GM13976 (cell line): ENCODE measurements at regions not wholly inside any gene's neighbourhood (a gene's known extent, or its start where the extent isn't known, plus 50 kb on each side); places are given as distances from the start of the nearest gene placed in this dataset.

Experiments
- DNase-seq: peaks from one replicate; pipeline ENCODE4 v3.0.0; 2012; ENCODE audit warnings: low spot score
- in situ Hi-C: fragments of 300-500 bp; cut with MboI; formaldehyde crosslinking; loops from one replicate; pipeline ENCODE4 v1.12.0; 2022; ENCODE audit warnings: low sequenced_read_pairs, mixed read lengths, inconsistent platforms; ENCODE audit not compliant: unreplicated experiment
- TF ChIP-seq, protein P1 (sequence below): IDR thresholded peaks from 2 replicates; pipeline ENCODE4 v1.5.1; 2012; ENCODE audit warnings: borderline replicate concordance, mild to moderate bottlenecking; ENCODE audit not compliant: insufficient read depth; ENCODE audit errors: extremely low read depth, missing control alignments, control extremely low read depth

DNA sequence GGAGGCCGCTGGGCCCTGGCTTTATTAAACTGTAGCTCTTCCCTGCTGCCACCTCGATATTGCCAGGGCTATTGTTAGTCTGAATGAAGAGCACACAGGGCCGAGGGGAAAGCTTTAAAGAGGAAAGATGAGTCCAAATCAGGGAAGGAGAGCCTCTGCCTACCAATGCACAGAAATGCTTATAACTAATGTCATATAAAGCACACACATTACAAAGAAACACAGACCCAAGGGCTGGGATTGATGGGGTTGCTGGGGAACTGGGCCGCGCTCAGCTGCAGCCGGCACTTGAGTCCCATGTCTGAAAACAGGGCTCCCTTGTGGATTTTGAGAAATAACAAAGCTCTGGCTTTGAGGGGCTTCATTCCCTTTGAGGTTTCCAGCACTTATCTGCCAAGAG, 232.6 kb downstream of the CD83 start:
- no peak for DNase-seq
- TF ChIP-seq, protein P1, sequence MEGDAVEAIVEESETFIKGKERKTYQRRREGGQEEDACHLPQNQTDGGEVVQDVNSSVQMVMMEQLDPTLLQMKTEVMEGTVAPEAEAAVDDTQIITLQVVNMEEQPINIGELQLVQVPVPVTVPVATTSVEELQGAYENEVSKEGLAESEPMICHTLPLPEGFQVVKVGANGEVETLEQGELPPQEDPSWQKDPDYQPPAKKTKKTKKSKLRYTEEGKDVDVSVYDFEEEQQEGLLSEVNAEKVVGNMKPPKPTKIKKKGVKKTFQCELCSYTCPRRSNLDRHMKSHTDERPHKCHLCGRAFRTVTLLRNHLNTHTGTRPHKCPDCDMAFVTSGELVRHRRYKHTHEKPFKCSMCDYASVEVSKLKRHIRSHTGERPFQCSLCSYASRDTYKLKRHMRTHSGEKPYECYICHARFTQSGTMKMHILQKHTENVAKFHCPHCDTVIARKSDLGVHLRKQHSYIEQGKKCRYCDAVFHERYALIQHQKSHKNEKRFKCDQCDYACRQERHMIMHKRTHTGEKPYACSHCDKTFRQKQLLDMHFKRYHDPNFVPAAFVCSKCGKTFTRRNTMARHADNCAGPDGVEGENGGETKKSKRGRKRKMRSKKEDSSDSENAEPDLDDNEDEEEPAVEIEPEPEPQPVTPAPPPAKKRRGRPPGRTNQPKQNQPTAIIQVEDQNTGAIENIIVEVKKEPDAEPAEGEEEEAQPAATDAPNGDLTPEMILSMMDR, result no peak
- in situ Hi-C loops, result no loop called here

DNA sequence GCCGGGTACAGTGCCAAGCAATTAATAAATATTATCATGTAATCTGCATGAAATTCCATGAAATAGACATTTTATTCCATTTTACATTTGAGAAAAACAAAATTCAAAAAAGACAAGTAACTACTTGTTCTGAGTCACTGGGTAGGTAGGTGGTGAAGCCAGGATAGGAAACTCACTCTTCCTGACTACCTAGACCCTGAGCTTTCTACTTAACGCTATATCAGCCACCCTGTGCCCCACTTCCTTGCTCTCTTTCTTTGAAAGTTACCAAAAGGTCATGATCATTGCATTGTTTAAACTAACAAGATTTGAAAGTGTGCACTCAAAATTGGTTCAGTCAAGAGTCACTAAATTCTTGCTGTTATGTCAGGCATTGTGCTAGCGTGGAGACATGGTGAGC, 235.7 kb downstream of the CD83 start:
- TF ChIP-seq, protein P1, result no peak
- no peak for DNase-seq
- in situ Hi-C loops, result no loop called here

DNA sequence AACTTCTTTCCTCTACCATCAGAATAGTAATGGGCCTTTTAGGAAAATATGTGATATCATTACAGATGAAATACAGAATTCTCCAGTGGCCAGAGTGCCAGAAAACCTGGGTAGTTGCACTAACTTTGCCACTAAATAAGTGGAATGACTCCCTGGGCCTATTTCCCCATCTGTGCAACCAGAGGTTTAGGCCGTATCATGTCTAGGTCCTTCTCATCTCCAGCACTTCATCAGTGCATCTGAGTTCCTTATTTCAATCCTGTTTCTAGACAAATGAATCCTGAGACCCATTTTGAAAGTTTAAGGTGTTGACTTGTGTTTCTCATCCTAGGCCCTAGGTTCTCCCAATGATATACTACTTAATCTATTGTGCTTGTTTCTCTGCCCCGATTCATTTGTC, 236.2 kb downstream of the CD83 start:
- no peak for DNase-seq
- TF ChIP-seq, protein P1, result no peak
- in situ Hi-C loops, result no loop called here

DNA sequence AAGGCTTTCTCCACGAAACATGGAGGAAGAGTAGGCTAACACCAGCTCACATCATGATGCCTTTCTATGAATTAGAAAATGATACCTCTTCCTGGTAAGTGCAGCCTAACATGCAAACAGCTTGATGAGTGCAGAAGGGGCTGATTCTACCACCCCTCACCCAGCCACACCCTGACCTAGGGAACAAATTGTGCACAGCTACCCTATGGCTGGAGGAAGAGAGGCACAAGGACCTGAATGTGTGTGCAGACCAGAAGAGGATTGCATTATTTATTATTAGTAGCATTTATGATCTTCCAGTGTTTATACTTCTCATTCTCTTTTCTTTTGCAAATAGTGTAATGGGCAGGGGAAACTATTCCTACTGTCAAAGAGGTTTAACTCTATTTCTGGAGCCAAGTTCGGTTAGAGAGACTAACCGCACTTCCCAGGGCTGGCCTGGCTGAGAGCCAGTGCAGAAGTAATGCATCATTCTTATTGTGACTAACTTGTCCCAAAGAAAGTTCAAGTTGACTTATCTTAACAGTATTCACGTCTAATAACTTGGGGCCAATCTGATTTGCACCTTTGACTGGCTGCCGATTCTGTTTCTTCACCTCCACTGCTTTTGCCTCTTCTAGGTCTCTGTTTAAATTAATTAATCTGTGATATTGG, 237.5 kb downstream of the CD83 start:
- in situ Hi-C loops, result no loop called here
- no peak for DNase-seq

DNA sequence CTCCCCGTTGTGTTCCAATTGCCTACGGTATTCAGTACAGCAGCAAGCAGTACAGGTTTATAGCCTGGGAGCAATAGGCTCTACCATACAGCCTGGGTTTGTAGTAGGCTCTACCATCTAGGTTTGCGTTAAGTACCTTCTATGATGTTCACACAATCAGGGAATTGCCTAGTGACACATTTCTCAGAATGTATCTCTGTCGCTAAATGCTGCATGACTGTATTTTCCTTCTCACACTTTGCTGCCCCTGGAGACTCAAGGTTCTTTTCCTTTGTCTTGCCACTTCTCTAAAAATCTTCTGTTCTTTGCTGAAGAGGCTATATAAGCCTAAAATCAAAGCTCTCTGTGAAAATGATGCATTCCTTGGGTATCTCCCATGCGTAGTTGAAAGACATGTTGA, 241.9 kb downstream of the CD83 start:
- TF ChIP-seq, protein P1, result no peak
- in situ Hi-C loops, result no loop called here
- DNase-seq, result no peak

More for the DNA sequence above, 237.5 kb downstream of the CD83 start:
- TF ChIP-seq, protein P1, result no peak

DNA sequence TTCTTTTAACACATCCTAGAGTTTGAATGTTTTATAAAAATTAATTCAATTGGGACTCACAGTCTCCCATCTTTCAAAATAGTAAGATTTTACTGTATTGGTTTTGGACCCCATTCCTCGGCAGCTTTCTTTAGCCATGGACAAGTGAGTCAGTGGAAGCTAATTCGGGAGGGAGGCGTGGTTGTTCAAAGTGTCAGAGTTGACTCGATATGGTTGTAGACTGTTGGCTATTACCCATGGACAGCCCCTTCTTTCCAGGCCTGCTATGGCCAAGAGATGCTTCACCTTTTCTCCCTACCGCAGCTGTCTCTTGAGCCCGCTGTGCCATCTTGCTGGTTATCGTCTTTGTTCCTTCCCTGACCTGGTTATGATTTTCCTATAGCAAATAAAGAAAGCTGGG, 243.0 kb downstream of the CD83 start:
- in situ Hi-C loops, result no loop called here
- no peak for DNase-seq
- TF ChIP-seq, protein P1, result no peak
